OCI-LY7 (cell line): ENCODE measurements at regions not wholly inside any gene's neighbourhood (a gene's known extent, or its start where the extent isn't known, plus 50 kb on each side); places are given as distances from the start of the nearest gene placed in this dataset.

ENCODE experiments used
- BruUV-seq: library from RNA; stranded (reverse); fragments of 400-500 nt; replicated peaks from 2 replicates; lab custom pipeline; 2021; lab: Mats Ljungman, UMichigan
- CTCF ChIA-PET: fragments of 300-600 bp; sonication (Branson Sonifier 250); formaldehyde crosslinking; loops from one replicate; lab custom pipeline; 2022; ENCODE audit warnings: antibody characterized with exemption; ENCODE audit not compliant: unreplicated experiment; lab: Charles Lee
- POLR2A ChIA-PET: fragments of 300-600 bp; sonication (Branson Sonifier 250); formaldehyde crosslinking; loops from one replicate; lab custom pipeline; 2022; ENCODE audit warnings: antibody characterized with exemption; lab: Charles Lee
- DNase-seq: peaks from one replicate; pipeline ENCODE4 v3.0.0-alpha.2; 2015; ENCODE audit warnings: low spot score
- H2AFZ ChIP-seq: fragments of 200-600 bp; sonication (generic), shearing (Covaris generic); 2 replicates; pipeline ENCODE4 v1.6.1; 2014; ENCODE audit warnings: mild to moderate bottlenecking, antibody characterized with exemption, low read length, moderate library complexity
- H3K27ac ChIP-seq: fragments of 200-600 bp; sonication (generic); 2 replicates; pipeline ENCODE4 v1.5.1; 2014; ENCODE audit warnings: mixed run types, low read depth, mild to moderate bottlenecking, moderate library complexity, low read length, inconsistent platforms; ENCODE audit not compliant: poor library complexity, severe bottlenecking
- H3K36me3 ChIP-seq: fragments of 200-600 bp; sonication (generic); 2 replicates; pipeline ENCODE4 v1.6.1; 2014; ENCODE audit warnings: mild to moderate bottlenecking, antibody characterized with exemption, low read length, moderate library complexity, mixed read lengths; ENCODE audit not compliant: insufficient read depth
- H3K4me1 ChIP-seq: fragments of 200-600 bp; sonication (generic); 2 replicates; pipeline ENCODE4 v1.5.1; 2014; ENCODE audit warnings: mild to moderate bottlenecking, low read length; ENCODE audit not compliant: insufficient read depth, poor library complexity, severe bottlenecking
- H3K4me2 ChIP-seq: fragments of 200-600 bp; sonication (generic); 2 replicates; pipeline ENCODE4 v1.6.1; 2014; ENCODE audit warnings: mild to moderate bottlenecking, low read length
- H3K4me3 ChIP-seq: fragments of 200-600 bp; sonication (generic); 2 replicates; pipeline ENCODE4 v1.5.1; 2014; ENCODE audit warnings: mild to moderate bottlenecking, low read depth, low read length; ENCODE audit not compliant: poor library complexity, severe bottlenecking
- H3K79me2 ChIP-seq: fragments of 200-600 bp; sonication (generic); 2 replicates; pipeline ENCODE4 v1.6.1; 2016; ENCODE audit warnings: low read depth, mild to moderate bottlenecking, low read length, moderate library complexity, mixed read lengths; ENCODE audit not compliant: insufficient read depth
- H3K9me2 ChIP-seq: fragments of 200-600 bp; sonication (generic); 2 replicates; pipeline ENCODE4 v1.6.1; 2016; ENCODE audit warnings: mild to moderate bottlenecking, low read length, mixed read lengths; ENCODE audit not compliant: insufficient read depth
- H3K9me3 ChIP-seq: fragments of 200-600 bp; sonication (generic); 2 replicates; pipeline ENCODE4 v1.6.1; 2014; ENCODE audit warnings: mild to moderate bottlenecking, mixed run types, low read length, mixed read lengths
- H4K20me1 ChIP-seq: fragments of 200-600 bp; sonication (generic); 2 replicates; pipeline ENCODE4 v1.6.1; 2014; ENCODE audit warnings: mild to moderate bottlenecking, antibody characterized with exemption, low read length, moderate library complexity, mixed read lengths; ENCODE audit not compliant: insufficient read depth
- CTCF ChIP-seq: fragments of 200-600 bp; sonication (generic); conservative IDR thresholded peaks from 2 replicates; pipeline ENCODE4 v1.5.1; 2014; ENCODE audit warnings: mild to moderate bottlenecking, antibody characterized with exemption, low read length, moderate library complexity, mixed read lengths
- EZH2phosphoT487 ChIP-seq: fragments of 200-600 bp; sonication (generic); IDR thresholded peaks from 2 replicates; pipeline ENCODE4 v1.6.1; 2018; ENCODE audit warnings: low read depth, borderline replicate concordance, mild to moderate bottlenecking, mixed run types, antibody characterized with exemption, low read length, moderate library complexity, mixed read lengths
- intact Hi-C: fragments of 100-400 bp; cut with micrococcal nuclease; formaldehyde crosslinking; loops from one replicate; pipeline ENCODE4 v1.10.0; 2022; ENCODE audit not compliant: unreplicated experiment

- TF ChIP-seq CTCF (no peak), EZH2phosphoT487 (no peak)
- intact Hi-C loops, result no loop called here
- Histone ChIP-seq H3K4me3 (no peak overlapping the region), H3K9me2 (no peaks in the 10 kb centered on the region), H3K9me3 (no peaks in the 10 kb centered on the region), H2AFZ (no peak overlapping the region), H3K27ac (no peak overlapping the region), H3K4me2 (no peak overlapping the region), H4K20me1 (no peaks in the 10 kb centered on the region), H3K79me2 (no peaks in the 10 kb centered on the region), H3K36me3 (no peaks in the 10 kb centered on the region), H3K4me1 (no peaks in the 10 kb centered on the region)
- CTCF ChIA-PET, result no interaction called here
- BruUV-seq, result no TSS peak
- no peak for DNase-seq
- POLR2A ChIA-PET, result interaction anchor here (1.5 kb wide), 1 partner anchor 10 kb away, joined by 3 read pairs; no protein-coding TSS in a partner anchor
These were observed 287.0 kb downstream of the SP3 start for GRCh38 chr2:173678186-173678585.

- Histone ChIP-seq H3K9me2 (no peaks in the 10 kb centered on the region), H4K20me1 (no peaks in the 10 kb centered on the region), H3K4me2 (no peak overlapping the region), H3K4me1 (no peaks in the 10 kb centered on the region), H3K4me3 (no peak overlapping the region), H3K27ac (no peak overlapping the region), H3K36me3 (no peaks in the 10 kb centered on the region), H3K79me2 (no peaks in the 10 kb centered on the region), H2AFZ (no peak overlapping the region), H3K9me3 (no peaks in the 10 kb centered on the region)
- ChIA-PET POLR2A (no interaction called here), CTCF (no interaction called here)
- intact Hi-C loops, result no loop called here
- BruUV-seq, result no TSS peak
- TF ChIP-seq EZH2phosphoT487 (no peak), CTCF (no peak)
- no peak for DNase-seq
These were observed 284.6 kb downstream of the SP3 start for GRCh38 chr2:173680574-173680973.

GRCh38 chr2:173681881-173682650 is 283.1 kb downstream of the SP3 start:
- H3K4me2 ChIP-seq, result no peak overlapping the region
- no peaks in the 10 kb centered on the region for H3K9me3 ChIP-seq
- no peak overlapping the region for H2AFZ ChIP-seq
- POLR2A ChIA-PET, result no interaction called here
- intact Hi-C loops, result no loop called here
- no peaks in the 10 kb centered on the region for H3K79me2 ChIP-seq
- no peaks in the 10 kb centered on the region for H3K36me3 ChIP-seq
- H3K9me2 ChIP-seq, result no peaks in the 10 kb centered on the region
- TF ChIP-seq EZH2phosphoT487, result no peak
- no peak for TF ChIP-seq CTCF
- BruUV-seq, result no TSS peak
- no peaks in the 10 kb centered on the region for H3K4me1 ChIP-seq
- no peaks in the 10 kb centered on the region for H4K20me1 ChIP-seq
- H3K27ac ChIP-seq, result no peak overlapping the region
- CTCF ChIA-PET, result no interaction called here
- no peak for DNase-seq
- H3K4me3 ChIP-seq, result no peak overlapping the region
